Adrenal gland (tissue), 9 donors: ENCODE measurements at regions not wholly inside any gene's neighbourhood (a gene's known extent, or its start where the extent isn't known, plus 50 kb on each side); places are given as distances from the start of the nearest gene placed in this dataset.

Experiments used
- DNase-seq, 7 donors: peaks; one replicate each; pipeline ENCODE4 v3.0.0-alpha.2; 2019 to 2020
- H3K27ac ChIP-seq, 5 donors: fragments of 200-600 bp; sonication (generic) in 4 of 5; 1 replicate in 3 of 5; 2 replicates in 2 of 5; pipeline versions ENCODE4 v1.5.1 to v1.8.0; 2016 to 2020; ENCODE audit warnings: mild to moderate bottlenecking in 1 of 5
- H3K27me3 ChIP-seq: fragments of 200-600 bp; 2 replicates; pipeline ENCODE4 v1.8.0; 2021
- H3K36me3 ChIP-seq, 2 donors: fragments of 200-600 bp; replicated peaks in 1 of 2; 1 replicate in 1 of 2; 2 replicates in 1 of 2; pipeline versions ENCODE4 v1.5.1 to v1.8.0; 2018 to 2022
- H3K4me1 ChIP-seq, 2 donors: fragments of 200-600 bp; replicated peaks in 1 of 2; 1 replicate in 1 of 2; 2 replicates in 1 of 2; pipeline versions ENCODE4 v1.5.1 to v1.8.0; 2018 to 2021
- H3K4me3 ChIP-seq, 4 donors: fragments of 200-600 bp; sonication (generic) in 3 of 4; one replicate each; pipeline ENCODE4 v1.5.1; 2016 to 2018
- H3K9me3 ChIP-seq, 3 donors: fragments of 200-600 bp; sonication (generic) in 1 of 3; replicated peaks in 1 of 3; 1 replicate in 2 of 3; 2 replicates in 1 of 3; pipeline versions ENCODE4 v1.5.1 to v1.8.0; 2016 to 2021
- CTCF ChIP-seq, 6 experiments: fragments of 450-650 bp in 4 of 6; fragments of 200-600 bp in 2 of 6; sonication (generic) in 1 of 6; IDR thresholded peaks; 1 replicate in 5 of 6; 2 replicates in 1 of 6; pipeline versions ENCODE4 v1.5.1 to v1.8.0; 2016 to 2021; ENCODE audit warnings: antibody characterized with exemption in 6 of 6, mild to moderate bottlenecking in 2 of 6, moderate library complexity in 1 of 6
- POLR2A ChIP-seq, 2 donors: fragments of 450-650 bp; IDR thresholded peaks; one replicate each; pipeline ENCODE4 v1.6.1; 2017; ENCODE audit warnings: antibody characterized with exemption in 2 of 2, mild to moderate bottlenecking in 2 of 2, moderate library complexity in 1 of 2
- WGBS, 4 donors: extraction: QIAGEN DNeasy Blood & Tissue Kit in 2 of 4; methylation state at CpG; one replicate each; pipeline versions ENCODE4 v1.1.5 to v1.1.7; 2013 to 2017; 5-methylcytosine and 5-hydroxymethylcytosine counted together
- intact Hi-C, 2 donors: fragments of 100-400 bp; cut with DNase I; formaldehyde crosslinking; loops; one replicate each; pipeline versions ENCODE4 v1.14.1 to v1.15.0; 2022 to 2023
- donor health status: healthy with polysubstance abuse.
- donor health status: Bipolar disorder and iron deficiency.
- donor health status: DM: yes; HTN: yes; CAD: no.
- donor health status: DM: no; HTN: no; CAD: no.
- donor health status: DM: no; HTN: no; CAD: no.

GRCh38 chr20:24732076-24732475 lies 217.0 kb upstream of the CST7 start:
- no peaks in the 10 kb centered on the region for H3K27me3 ChIP-seq
- no peaks in the 10 kb centered on the region for H3K9me3 ChIP-seq
- no peaks in the 10 kb centered on the region for H3K4me1 ChIP-seq
- TF ChIP-seq POLR2A (IDR thresholded peaks at IDR 0.05) (no peak), CTCF (IDR thresholded peaks at IDR 0.05) (no peak)
- WGBS, 4 donors = 68 to 86% (median 77%) methylated on average over 5 of the region's 5 CpGs
- no peak for DNase-seq
- H3K27ac ChIP-seq = no peak overlapping the region
- no peaks in the 10 kb centered on the region for H3K36me3 ChIP-seq
- H3K4me3 ChIP-seq = no peak overlapping the region
- intact Hi-C loops = no loop called here

- Histone ChIP-seq H3K27ac (no peak overlapping the region), H3K27me3 (no peaks in the 10 kb centered on the region), H3K36me3 (no peaks in the 10 kb centered on the region), H3K9me3 (no peaks in the 10 kb centered on the region), H3K4me1 (no peaks in the 10 kb centered on the region), H3K4me3 (no peak overlapping the region)
- no peak for DNase-seq
- TF ChIP-seq POLR2A (IDR thresholded peaks at IDR 0.05) = no peak
- no peak for TF ChIP-seq CTCF (IDR thresholded peaks at IDR 0.05)
- intact Hi-C loops = no loop called here
- WGBS, 4 donors = 82 to 85% (median 84%) methylated on average over 1 to 4 of the region's 4 CpGs
These were observed 216.5 kb upstream of the CST7 start for GRCh38 chr20:24732599-24732998.

GRCh38 chr20:24733416-24733815 lies 215.7 kb upstream of the CST7 start:
- H3K4me3 ChIP-seq = no peak overlapping the region
- DNase-seq = no peak
- no peaks in the 10 kb centered on the region for H3K36me3 ChIP-seq
- H3K27me3 ChIP-seq = no peaks in the 10 kb centered on the region
- H3K4me1 ChIP-seq = no peaks in the 10 kb centered on the region
- no peak overlapping the region for H3K27ac ChIP-seq
- 64 to 97% (median 78%) methylated on average over 1 of the region's 1 CpG for WGBS, 4 donors
- H3K9me3 ChIP-seq = no peaks in the 10 kb centered on the region
- TF ChIP-seq POLR2A (IDR thresholded peaks at IDR 0.05) (no peak), CTCF (IDR thresholded peaks at IDR 0.05) (no peak)
- intact Hi-C loops = no loop called here

GRCh38 chr20:24734139-24734538 lies 214.9 kb upstream of the CST7 start:
- H3K4me3 ChIP-seq = no peak overlapping the region
- H3K36me3 ChIP-seq = no peaks in the 10 kb centered on the region
- TF ChIP-seq CTCF (IDR thresholded peaks at IDR 0.05) = no peak
- TF ChIP-seq POLR2A (IDR thresholded peaks at IDR 0.05) = no peak
- 83 to 91% (median 88%) methylated on average over 5 to 10 of the region's 10 CpGs for WGBS, 4 donors
- H3K4me1 ChIP-seq = no peaks in the 10 kb centered on the region
- no peak overlapping the region for H3K27ac ChIP-seq
- no peak for DNase-seq
- H3K9me3 ChIP-seq = no peaks in the 10 kb centered on the region
- no peaks in the 10 kb centered on the region for H3K27me3 ChIP-seq
- intact Hi-C loops = no loop called here
